ENCODE measurements at regions not wholly inside any gene's neighbourhood (a gene's known extent, or its start where the extent isn't known, plus 50 kb on each side); places are given as distances from the start of the nearest gene placed in this dataset.

GRCh38 chr6:8953310-8953709 lies 518.0 kb upstream of the SLC35B3 start:
- no peak overlapping the region for H3K4ac ChIP-seq (ENCODE audit: low read depth, low read length)
- no peak overlapping the region for H3K23ac ChIP-seq (ENCODE audit: insufficient read length, low read depth, low read length)
- Mint-ChIP-seq H3K27ac (no peak overlapping the region), H3K27me3 (ENCODE audit: low read depth) (no peaks in the 10 kb centered on the region), H3K9me3 (no peaks in the 10 kb centered on the region), H3K36me3 (ENCODE audit: insufficient read depth in 1 of 3, low read depth in 3 of 3) (no peaks in the 10 kb centered on the region), H3K4me3 (no peak overlapping the region), H3K4me1 (peaks cover 2 to 16% of the 10 kb centered on the region in 2 experiments; a peak in 2 of 4 replicates)
- H3K4me2 ChIP-seq (ENCODE audit: insufficient read depth, insufficient read length, low read length) = no peak overlapping the region
- no peak overlapping the region for H2AK5ac ChIP-seq (ENCODE audit: insufficient read length, low read length)
- TF ChIP-seq, protein P1, sequence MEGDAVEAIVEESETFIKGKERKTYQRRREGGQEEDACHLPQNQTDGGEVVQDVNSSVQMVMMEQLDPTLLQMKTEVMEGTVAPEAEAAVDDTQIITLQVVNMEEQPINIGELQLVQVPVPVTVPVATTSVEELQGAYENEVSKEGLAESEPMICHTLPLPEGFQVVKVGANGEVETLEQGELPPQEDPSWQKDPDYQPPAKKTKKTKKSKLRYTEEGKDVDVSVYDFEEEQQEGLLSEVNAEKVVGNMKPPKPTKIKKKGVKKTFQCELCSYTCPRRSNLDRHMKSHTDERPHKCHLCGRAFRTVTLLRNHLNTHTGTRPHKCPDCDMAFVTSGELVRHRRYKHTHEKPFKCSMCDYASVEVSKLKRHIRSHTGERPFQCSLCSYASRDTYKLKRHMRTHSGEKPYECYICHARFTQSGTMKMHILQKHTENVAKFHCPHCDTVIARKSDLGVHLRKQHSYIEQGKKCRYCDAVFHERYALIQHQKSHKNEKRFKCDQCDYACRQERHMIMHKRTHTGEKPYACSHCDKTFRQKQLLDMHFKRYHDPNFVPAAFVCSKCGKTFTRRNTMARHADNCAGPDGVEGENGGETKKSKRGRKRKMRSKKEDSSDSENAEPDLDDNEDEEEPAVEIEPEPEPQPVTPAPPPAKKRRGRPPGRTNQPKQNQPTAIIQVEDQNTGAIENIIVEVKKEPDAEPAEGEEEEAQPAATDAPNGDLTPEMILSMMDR (conservative IDR thresholded peaks at IDR 0.05) = no peak
- H4K91ac ChIP-seq (ENCODE audit: insufficient read length, low read depth, low read length) = no peak overlapping the region
- no CpG with 5 or more reads among the region's 2 CpGs for WGBS (ENCODE audit: extremely low coverage, insufficient read length, low lambda C conversion rate)
- H3K14ac ChIP-seq (ENCODE audit: insufficient read depth, low read length) = no peak overlapping the region
- H3K18ac ChIP-seq (ENCODE audit: insufficient read length, low read depth, low read length) = no peak overlapping the region
- no peak overlapping the region for H3K9ac ChIP-seq (ENCODE audit: extremely low read depth, insufficient read length, low read length)
- H2BK12ac ChIP-seq (ENCODE audit: insufficient read length, low read depth, low read length) = no peak overlapping the region
- H3K23me2 ChIP-seq (ENCODE audit: insufficient read length, low read depth, low read length, poor library complexity, severe bottlenecking) = no peaks in the 10 kb centered on the region
- H3K79me1 ChIP-seq (ENCODE audit: insufficient read depth, low read depth, low read length, poor library complexity, severe bottlenecking) = no peaks in the 10 kb centered on the region
- H4K20me1 ChIP-seq (ENCODE audit: control insufficient read depth, insufficient read depth, insufficient read length) = no peaks in the 10 kb centered on the region
- H2AFZ ChIP-seq (ENCODE audit: low read length) = no peak overlapping the region
- no peaks in the 10 kb centered on the region for H3K4me1 ChIP-seq (ENCODE audit: insufficient read depth, low read length)
- H2BK120ac ChIP-seq (ENCODE audit: low read depth, low read length, poor library complexity, severe bottlenecking) = no peak overlapping the region
- H2BK20ac ChIP-seq (ENCODE audit: low read depth, low read length, poor library complexity, severe bottlenecking) = no peak overlapping the region
- no peaks in the 10 kb centered on the region for H3K27me3 ChIP-seq (ENCODE audit: insufficient read depth, low read length)
- no peak overlapping the region for H3K27ac ChIP-seq (ENCODE audit: insufficient read length, low read depth, low read length)
- H2BK5ac ChIP-seq (ENCODE audit: insufficient read length, low read length) = no peak overlapping the region
- H3K56ac ChIP-seq (ENCODE audit: insufficient read length, low read depth, low read length) = no peak overlapping the region
- no peak overlapping the region for H3T11ph ChIP-seq (ENCODE audit: low read length)
- DNase-seq = no peak
- H4K5ac ChIP-seq (ENCODE audit: insufficient read length, low read depth, low read length) = no peak overlapping the region
- no peaks in the 10 kb centered on the region for H3K9me3 ChIP-seq (ENCODE audit: control insufficient read depth, low read depth, low read length)
- H2BK15ac ChIP-seq (ENCODE audit: low read depth, low read length) = no peak overlapping the region
- no peak overlapping the region for H4K8ac ChIP-seq (replicated peaks; ENCODE audit: insufficient read length, low read depth, low read length)
- no peaks in the 10 kb centered on the region for H3K79me2 ChIP-seq (ENCODE audit: insufficient read depth, low read length)

Measured in H9 (cell line).